Cardiac fibroblast (primary cell): ENCODE measurements at regions not wholly inside any gene's neighbourhood (a gene's known extent, or its start where the extent isn't known, plus 50 kb on each side); places are given as distances from the start of the nearest gene placed in this dataset.

ENCODE experiments used
- DNase-seq, 2 donors: peaks; one replicate each; pipeline versions ENCODE4 v3.0.0 to v3.0.0-alpha.2; 2010; ENCODE audit warnings: low read depth in 2 of 2
- H3K4me3 ChIP-seq, 2 donors: replicated peaks in 1 of 2; 1 replicate in 1 of 2; 2 replicates in 1 of 2; pipeline ENCODE4 v1.5.1; 2011; ENCODE audit warnings: low read depth in 2 of 2, low read length in 2 of 2, mild to moderate bottlenecking in 2 of 2, moderate library complexity in 1 of 2
- CTCF ChIP-seq: IDR thresholded peaks from one replicate; pipeline ENCODE4 v1.5.1; 2011; ENCODE audit warnings: low read depth, mild to moderate bottlenecking, low read length, inconsistent platforms

- no peak for TF ChIP-seq CTCF
- DNase-seq, result no peak
These were observed 302.6 kb downstream of the PCNX1 start for GRCh38 chr14:71209888-71210287.

GRCh38 chr14:71212093-71212492 lies 304.8 kb downstream of the PCNX1 start:
- no peak for TF ChIP-seq CTCF
- no peak for DNase-seq
- no peak overlapping the region for H3K4me3 ChIP-seq

More at GRCh38 chr14:71209888-71210287, 302.6 kb downstream of the PCNX1 start:
- no peak overlapping the region for H3K4me3 ChIP-seq

- H3K4me3 ChIP-seq, result no peak overlapping the region
- no peak for TF ChIP-seq CTCF
- peak; percentile 14 for DNase-seq
These were observed 305.4 kb downstream of the PCNX1 start for GRCh38 chr14:71212683-71213107.

GRCh38 chr14:71214241-71214640 lies 307.0 kb downstream of the PCNX1 start:
- H3K4me3 ChIP-seq, result no peak overlapping the region
- no peak for DNase-seq
- no peak for TF ChIP-seq CTCF

- DNase-seq, result no peak
- TF ChIP-seq CTCF, result no peak
- H3K4me3 ChIP-seq, result no peak overlapping the region
These were observed 313.2 kb downstream of the PCNX1 start for GRCh38 chr14:71220462-71220861.

GRCh38 chr14:71221119-71221518 lies 313.9 kb downstream of the PCNX1 start:
- DNase-seq, result no peak
- TF ChIP-seq CTCF, result no peak
- no peak overlapping the region for H3K4me3 ChIP-seq

GRCh38 chr14:71225113-71225512 lies 317.9 kb downstream of the PCNX1 start:
- DNase-seq, result peak in 1 of 2 donors; percentile 52
- H3K4me3 ChIP-seq, result no peak overlapping the region
- no peak for TF ChIP-seq CTCF
